ENCODE measurements at regions not wholly inside any gene's neighbourhood (a gene's known extent, or its start where the extent isn't known, plus 50 kb on each side); places are given as distances from the start of the nearest gene placed in this dataset.
"Not testable (repeated sequence)": the region's sequence is repeated elsewhere in the genome, so short reads cannot be mapped to it uniquely, and the experiment has no call there.

DNA sequence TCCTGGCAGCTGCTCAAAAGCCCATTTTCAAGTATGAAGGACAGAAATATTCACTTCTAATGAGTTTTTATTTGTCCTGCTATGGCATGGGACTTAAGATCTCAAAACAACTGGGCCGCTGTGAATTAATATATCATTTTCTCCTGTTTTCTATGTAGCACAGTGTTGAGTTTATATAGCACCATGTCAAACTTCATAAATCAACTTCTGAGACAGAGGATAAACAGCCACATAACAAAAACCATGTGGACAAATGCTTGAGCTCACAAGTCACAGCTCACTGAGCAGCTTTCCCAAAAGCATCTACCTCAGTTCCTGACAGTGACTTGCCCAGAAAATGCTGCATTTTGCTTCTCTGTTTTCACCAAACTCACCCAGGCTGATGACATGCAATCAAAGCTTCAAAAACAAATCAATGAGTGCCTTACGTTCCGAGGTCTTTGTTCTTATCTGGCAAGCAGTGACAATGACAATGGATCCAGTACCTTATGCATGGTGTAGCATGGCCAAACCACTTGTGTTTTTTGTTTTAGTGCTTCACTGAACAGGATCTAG is 722.6 kb downstream of the LRRIQ3 start:
- no peak for DNase-seq (ENCODE audit: low spot score)

DNA sequence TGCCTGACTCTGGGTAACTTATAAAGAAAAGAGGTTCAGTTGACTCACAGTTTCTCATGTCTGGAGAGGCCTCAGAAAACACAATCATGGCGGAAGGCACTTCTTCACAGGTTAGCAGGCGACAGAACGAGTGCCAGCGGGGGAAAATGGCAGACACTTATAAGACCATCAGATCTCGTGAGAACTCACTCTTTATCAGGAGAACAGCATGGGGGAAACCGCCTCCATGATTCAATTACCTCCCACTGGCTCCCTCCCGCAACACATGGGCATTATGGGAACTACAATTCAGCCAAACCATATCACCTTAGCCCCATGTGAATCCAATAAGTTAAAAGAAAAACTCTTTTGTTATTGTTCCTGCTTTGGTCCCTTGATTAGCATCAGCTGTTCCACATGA is 725.2 kb downstream of the LRRIQ3 start:
- no peak for DNase-seq (ENCODE audit: low spot score)

DNA sequence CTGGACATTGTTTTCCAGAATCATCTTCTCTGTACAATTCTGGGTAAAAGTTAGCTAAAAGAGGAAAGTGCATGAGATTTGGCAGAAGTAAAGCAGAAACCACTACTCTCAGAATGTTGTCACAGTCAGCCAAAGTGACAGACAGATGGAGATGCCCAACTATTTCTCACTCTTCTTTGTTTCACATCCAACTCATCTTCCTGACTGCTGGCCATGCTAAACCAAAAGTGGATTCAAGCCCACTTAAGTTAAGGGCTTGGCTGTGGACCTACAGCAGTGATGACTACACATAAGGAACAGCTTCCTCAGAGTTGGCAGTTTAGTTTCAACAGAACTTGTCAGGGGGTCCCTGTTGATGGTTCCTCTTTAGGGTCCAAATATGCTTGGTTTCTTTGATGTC is 730.2 kb downstream of the LRRIQ3 start:
- DNase-seq (ENCODE audit: low spot score), result no peak

GRCh38 chr1:73463873-73464272 is 734.1 kb downstream of the LRRIQ3 start:
- no peak for DNase-seq (ENCODE audit: low spot score)

- DNase-seq (ENCODE audit: low spot score), result no peak
Measured at GRCh38 chr1:73452522-73452921, 745.5 kb downstream of the LRRIQ3 start.

GRCh38 chr1:73450668-73451067 is 747.3 kb downstream of the LRRIQ3 start:
- not testable (repeated sequence) for DNase-seq (ENCODE audit: low spot score)

DNA sequence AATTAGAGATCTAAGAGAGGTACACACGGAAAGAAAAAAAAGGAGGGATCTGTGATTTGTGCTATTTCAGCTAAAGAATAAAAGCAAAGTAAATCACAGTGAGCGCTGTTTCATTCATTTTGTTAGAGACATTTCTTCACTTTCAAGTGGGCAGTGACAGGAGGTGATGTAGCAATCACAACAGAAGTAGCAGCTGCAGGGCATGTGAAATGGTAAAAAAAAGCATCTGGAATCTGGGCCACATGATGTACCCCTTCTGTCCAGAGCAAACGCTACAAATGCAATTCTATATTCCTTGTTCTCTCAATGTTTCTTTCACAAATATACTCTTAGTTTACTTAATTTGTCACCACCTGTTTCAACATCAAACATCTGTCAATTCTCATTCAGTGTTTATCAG is 786.5 kb downstream of the LRRIQ3 start:
- DNase-seq (ENCODE audit: low spot score), result no peak

GRCh38 chr1:73401666-73402065 is 796.3 kb downstream of the LRRIQ3 start:
- DNase-seq (ENCODE audit: low spot score), result no peak

- DNase-seq (ENCODE audit: low spot score), result no peak
Measured at GRCh38 chr1:73382966-73383365, 815.0 kb downstream of the LRRIQ3 start.

- no peak for DNase-seq (ENCODE audit: low spot score)
Measured at GRCh38 chr1:73366734-73367413, 831.1 kb downstream of the LRRIQ3 start.

GRCh38 chr1:73359001-73359400 is 839.0 kb downstream of the LRRIQ3 start:
- DNase-seq (ENCODE audit: low spot score), result no peak

- DNase-seq (ENCODE audit: low spot score), result no peak
Measured at GRCh38 chr1:73356485-73356884, 841.5 kb downstream of the LRRIQ3 start.

DNA sequence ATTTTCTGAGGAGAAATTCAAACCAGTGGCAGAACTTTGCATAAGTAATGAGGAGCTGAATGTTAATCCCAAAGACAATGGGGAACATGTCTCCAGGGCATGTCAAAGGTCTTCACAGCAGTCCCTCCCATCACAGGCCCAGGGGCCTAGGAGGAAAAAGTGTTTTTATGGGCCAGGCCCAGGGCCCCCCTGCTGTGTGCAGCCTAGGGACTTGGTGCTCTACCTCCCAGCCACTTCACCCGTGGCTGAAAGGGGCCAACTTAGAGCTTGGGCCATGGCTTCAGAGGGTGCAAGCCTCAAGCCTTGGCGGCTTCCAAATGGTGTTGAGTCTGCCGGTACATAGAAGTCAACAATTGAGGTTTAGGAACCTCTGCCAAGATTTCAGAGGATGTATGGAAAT is 854.0 kb downstream of the LRRIQ3 start:
- DNase-seq (ENCODE audit: low spot score), result no peak

DNA sequence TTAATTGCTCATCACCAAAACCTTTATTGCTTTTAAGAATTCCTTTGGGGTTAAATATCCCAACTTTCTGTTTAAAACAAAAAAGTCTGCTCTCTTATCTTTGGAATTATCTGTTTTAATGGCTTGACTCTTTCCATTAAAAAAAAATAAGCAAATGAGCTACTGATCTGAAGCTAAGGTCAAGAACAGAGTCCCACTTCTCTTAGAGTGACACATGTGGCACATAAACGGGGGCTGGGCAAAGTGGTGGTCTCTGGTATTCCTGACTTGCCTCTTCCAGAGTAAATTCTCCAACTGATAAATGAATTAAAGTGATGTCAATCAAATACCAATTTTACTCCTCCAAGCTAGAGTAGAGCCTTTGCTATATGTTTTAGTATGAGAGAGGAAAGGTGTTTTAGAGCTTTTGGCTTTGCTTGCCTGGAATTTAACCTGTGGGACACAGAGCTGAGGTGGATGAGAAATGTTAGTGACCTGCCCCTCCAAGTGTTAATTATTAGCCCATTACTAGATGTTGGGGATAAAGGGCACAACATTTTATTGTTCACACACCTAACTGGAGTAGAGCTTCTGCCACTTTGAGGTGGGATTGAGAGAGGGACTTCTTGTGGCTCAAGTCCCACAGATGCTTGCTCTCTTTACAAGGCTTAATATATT is 864.0 kb downstream of the LRRIQ3 start:
- DNase-seq (ENCODE audit: low spot score), result no peak

- no peak for DNase-seq (ENCODE audit: low spot score)
Measured at GRCh38 chr1:73331726-73332125, 866.2 kb downstream of the LRRIQ3 start.

DNA sequence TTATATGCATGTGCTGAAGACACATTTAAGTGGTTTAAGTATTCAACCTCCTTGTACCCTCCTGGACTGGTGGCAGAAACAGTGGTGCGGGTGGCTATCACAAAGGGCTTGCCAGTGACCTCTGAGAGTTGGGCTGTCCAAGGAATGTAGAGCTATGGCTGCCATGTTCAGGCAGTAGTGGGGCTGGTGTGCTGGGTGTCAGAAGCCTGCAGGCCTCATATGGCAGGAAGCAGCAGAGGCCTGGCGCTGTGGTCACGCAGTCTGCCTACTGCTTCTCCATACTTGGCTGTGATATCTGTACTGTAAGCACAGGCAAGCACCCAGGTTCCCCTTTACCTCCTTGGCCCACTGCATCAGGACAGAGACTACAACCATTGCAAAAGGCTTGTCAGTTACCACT is 870.0 kb downstream of the LRRIQ3 start:
- no peak for DNase-seq (ENCODE audit: low spot score)

DNA sequence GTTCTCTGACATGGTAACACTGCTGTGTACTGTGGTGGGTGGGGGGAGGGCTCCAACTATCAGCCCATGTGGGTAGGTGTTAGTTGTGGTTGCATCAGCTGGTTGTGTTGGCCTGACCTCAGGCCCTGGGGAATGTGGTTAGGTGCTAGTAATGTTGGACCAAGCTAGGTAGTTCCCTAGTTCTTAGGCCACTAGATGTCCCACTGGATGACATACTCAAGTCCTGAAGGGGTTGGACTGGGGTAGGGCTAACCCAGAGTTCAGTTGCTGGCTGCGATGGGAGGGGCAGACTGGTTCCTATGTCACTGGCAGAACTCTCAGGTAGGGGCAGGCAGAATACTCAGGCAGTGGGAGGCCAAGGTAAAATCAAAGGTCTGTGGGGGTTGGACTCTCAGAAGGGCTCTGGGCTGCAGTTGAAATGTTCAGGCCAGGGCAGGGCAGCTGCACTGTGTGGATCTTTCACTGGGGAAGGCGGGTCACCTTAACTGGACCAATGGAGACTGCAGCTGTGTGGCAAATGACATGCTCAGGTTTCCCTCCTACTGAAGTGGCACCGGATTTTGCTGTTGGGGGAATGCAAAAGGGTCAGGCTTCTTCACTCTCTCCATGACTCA is 870.7 kb downstream of the LRRIQ3 start:
- no peak for DNase-seq (ENCODE audit: low spot score)

- DNase-seq (ENCODE audit: low spot score), result no peak
Measured at GRCh38 chr1:73326663-73327062, 871.3 kb downstream of the LRRIQ3 start.

DNA sequence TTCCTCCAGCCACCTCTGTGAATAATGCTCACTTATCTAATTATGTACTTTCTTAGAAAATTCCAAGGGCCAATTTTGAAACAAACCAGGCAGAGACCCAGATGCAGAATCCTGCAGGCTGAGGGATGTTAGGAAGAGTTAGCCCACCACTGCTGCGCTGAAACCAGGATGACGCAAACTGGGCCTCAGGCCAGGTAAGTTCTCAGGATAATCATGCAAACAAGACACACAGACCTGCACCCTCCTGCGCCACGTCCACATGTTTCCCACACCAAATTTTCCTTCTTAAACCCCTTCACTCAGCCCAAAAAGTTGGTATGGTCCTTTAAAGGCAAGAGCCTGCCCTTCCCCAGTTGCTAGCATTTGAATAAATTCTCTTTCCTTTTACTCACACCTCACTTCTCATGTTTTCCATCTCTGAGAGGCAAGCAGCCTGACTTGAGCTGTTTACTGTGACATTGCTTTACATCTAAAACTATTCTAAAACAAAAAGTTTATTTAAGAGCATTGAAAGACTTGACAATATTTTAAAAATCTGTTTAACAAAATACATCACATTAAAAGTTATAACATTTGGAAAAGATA is 887.1 kb downstream of the LRRIQ3 start:
- DNase-seq (ENCODE audit: low spot score), result no peak

GRCh38 chr1:73306899-73307555 is 890.9 kb downstream of the LRRIQ3 start:
- no peak for DNase-seq (ENCODE audit: low spot score)

DNA sequence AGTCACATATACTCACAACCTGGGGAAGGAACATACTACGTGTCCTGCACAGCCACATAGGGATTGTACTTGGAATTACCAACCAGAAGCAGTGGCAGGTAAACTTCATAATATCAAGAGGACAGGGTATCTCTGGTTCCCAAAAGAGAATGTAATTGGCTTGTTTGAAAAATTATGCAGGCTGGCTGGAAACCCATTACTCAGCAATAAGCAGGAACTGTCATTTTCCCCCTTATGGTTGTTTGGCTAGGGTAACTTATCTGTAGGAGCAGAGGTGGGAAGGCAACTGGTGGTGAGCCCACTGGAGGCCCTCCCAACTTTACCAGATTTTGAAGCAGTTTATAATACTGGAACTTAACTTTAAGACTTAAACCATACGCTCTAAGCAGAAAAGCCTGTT is 924.1 kb downstream of the LRRIQ3 start:
- no peak for DNase-seq (ENCODE audit: low spot score)

- not testable (repeated sequence) for DNase-seq (ENCODE audit: low spot score)
Measured at GRCh38 chr1:73245196-73245595, 952.8 kb downstream of the LRRIQ3 start.
